KMS-11 (cell line): ENCODE measurements at regions not wholly inside any gene's neighbourhood (a gene's known extent, or its start where the extent isn't known, plus 50 kb on each side); places are given as distances from the start of the nearest gene placed in this dataset.

ENCODE experiments used
- H2AFZ ChIP-seq: fragments of 200-600 bp; sonication (generic); 2 replicates; pipeline ENCODE4 v1.6.1; 2016; ENCODE audit warnings: antibody characterized with exemption, mixed run types, low read depth
- H3K27ac ChIP-seq: fragments of 200-600 bp; sonication (generic); 2 replicates; pipeline ENCODE4 v1.6.1; 2016; ENCODE audit warnings: mild to moderate bottlenecking, mixed run types
- H3K27me3 ChIP-seq: fragments of 200-600 bp; sonication (generic); 2 replicates; pipeline ENCODE4 v1.6.1; 2017; ENCODE audit warnings: mild to moderate bottlenecking, low read depth, mixed run types, moderate library complexity; ENCODE audit not compliant: insufficient read depth
- H3K36me3 ChIP-seq: fragments of 200-600 bp; sonication (generic); 2 replicates; pipeline ENCODE4 v1.6.1; 2017; ENCODE audit warnings: mild to moderate bottlenecking, mixed run types; ENCODE audit not compliant: insufficient read depth
- H3K4me1 ChIP-seq: fragments of 200-600 bp; sonication (generic); 2 replicates; pipeline ENCODE4 v1.6.1; 2016; ENCODE audit warnings: mild to moderate bottlenecking, low read depth, mixed run types; ENCODE audit not compliant: poor library complexity, severe bottlenecking
- H3K4me2 ChIP-seq: fragments of 200-600 bp; sonication (generic); 2 replicates; pipeline ENCODE4 v1.7.0; 2016; ENCODE audit warnings: mild to moderate bottlenecking, mixed run types
- H3K4me3 ChIP-seq: fragments of 200-600 bp; sonication (generic); IDR thresholded peaks from 2 replicates; pipeline ENCODE4 v1.6.1; 2017; ENCODE audit warnings: low read depth, low read length, mixed read lengths; ENCODE audit not compliant: insufficient read depth
- H3K79me2 ChIP-seq: fragments of 200-600 bp; sonication (generic); 2 replicates; pipeline ENCODE4 v1.6.1; 2016; ENCODE audit warnings: low read depth, mixed run types; ENCODE audit not compliant: insufficient read depth
- H3K9ac ChIP-seq: fragments of 200-600 bp; sonication (generic); 2 replicates; pipeline ENCODE4 v1.6.1; 2016; ENCODE audit warnings: mild to moderate bottlenecking, mixed run types
- H4K20me1 ChIP-seq: fragments of 200-600 bp; sonication (generic); 2 replicates; pipeline ENCODE4 v1.6.1; 2016; ENCODE audit warnings: mild to moderate bottlenecking, mixed run types; ENCODE audit not compliant: insufficient read depth
- CTCF ChIP-seq: fragments of 200-600 bp; sonication (generic); conservative IDR thresholded peaks from 2 replicates; pipeline ENCODE4 v1.6.1; 2017; ENCODE audit warnings: low read depth, mild to moderate bottlenecking, antibody characterized with exemption, low read length, moderate library complexity, mixed read lengths

DNA sequence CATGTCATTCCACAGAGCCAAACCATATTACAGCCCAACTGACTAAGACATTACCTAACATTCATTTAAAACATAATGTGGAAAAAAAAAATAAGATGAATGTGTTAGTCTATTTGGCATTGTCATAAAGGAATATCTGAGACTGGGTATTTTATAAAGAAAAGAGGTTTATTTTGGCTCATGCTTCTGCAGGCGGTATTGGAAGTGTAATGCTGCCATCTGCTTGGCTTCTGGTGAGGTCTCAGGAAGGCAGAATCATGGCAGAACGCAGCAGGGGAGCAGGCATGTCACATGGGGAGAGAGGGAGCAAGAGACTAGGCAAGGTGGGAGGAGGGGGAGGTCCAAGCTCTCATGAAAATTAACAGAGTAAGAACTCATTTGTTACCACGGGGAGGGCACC is 504.8 kb upstream of the LRATD1 start:
- no peak overlapping the region for H3K9ac ChIP-seq
- H3K4me2 ChIP-seq, result no peak overlapping the region
- no peak for TF ChIP-seq CTCF
- no peaks in the 10 kb centered on the region for H3K36me3 ChIP-seq
- H4K20me1 ChIP-seq, result no peaks in the 10 kb centered on the region
- H3K79me2 ChIP-seq, result no peaks in the 10 kb centered on the region
- no peak overlapping the region for H3K4me3 ChIP-seq
- no peaks in the 10 kb centered on the region for H3K27me3 ChIP-seq
- H3K4me1 ChIP-seq, result no peaks in the 10 kb centered on the region
- H3K27ac ChIP-seq, result no peak overlapping the region
- no peak overlapping the region for H2AFZ ChIP-seq

GRCh38 chr2:14132386-14132785 is 500.1 kb upstream of the LRATD1 start:
- Histone ChIP-seq H3K27me3 (no peaks in the 10 kb centered on the region), H3K9ac (no peak overlapping the region), H3K79me2 (no peaks in the 10 kb centered on the region), H3K4me3 (no peak overlapping the region), H3K27ac (no peak overlapping the region), H3K4me2 (no peak overlapping the region), H3K4me1 (no peaks in the 10 kb centered on the region), H3K36me3 (no peaks in the 10 kb centered on the region), H2AFZ (no peak overlapping the region), H4K20me1 (no peaks in the 10 kb centered on the region)
- TF ChIP-seq CTCF, result no peak

DNA sequence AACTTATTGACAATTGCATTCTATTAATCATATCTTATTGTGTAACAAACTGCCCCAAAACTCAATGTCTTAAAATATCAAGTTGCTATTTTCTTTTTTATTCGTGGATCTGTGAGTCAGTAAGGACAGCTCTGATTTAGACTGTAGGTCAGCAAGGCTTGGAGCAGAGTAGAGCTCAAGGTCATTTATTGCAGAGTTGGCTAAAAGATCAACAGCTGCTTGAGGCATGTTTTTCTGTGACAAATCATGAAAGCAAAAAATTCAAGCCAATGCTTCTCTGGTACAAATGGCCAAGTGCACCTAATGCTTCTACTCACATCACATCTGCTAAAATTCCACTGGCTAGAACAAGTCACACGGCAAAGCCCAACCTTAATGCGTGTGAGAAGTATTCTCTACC is 497.7 kb upstream of the LRATD1 start:
- no peak overlapping the region for H3K9ac ChIP-seq
- H3K36me3 ChIP-seq, result no peaks in the 10 kb centered on the region
- no peaks in the 10 kb centered on the region for H3K4me1 ChIP-seq
- no peak overlapping the region for H3K4me2 ChIP-seq
- H3K27me3 ChIP-seq, result no peaks in the 10 kb centered on the region
- TF ChIP-seq CTCF, result no peak
- no peaks in the 10 kb centered on the region for H4K20me1 ChIP-seq
- H2AFZ ChIP-seq, result no peak overlapping the region
- H3K27ac ChIP-seq, result no peak overlapping the region
- no peaks in the 10 kb centered on the region for H3K79me2 ChIP-seq
- no peak overlapping the region for H3K4me3 ChIP-seq

- Histone ChIP-seq H3K4me1 (no peaks in the 10 kb centered on the region), H3K4me2 (no peak overlapping the region), H3K36me3 (no peaks in the 10 kb centered on the region), H2AFZ (no peak overlapping the region), H3K9ac (no peak overlapping the region), H3K79me2 (no peaks in the 10 kb centered on the region), H3K27me3 (no peaks in the 10 kb centered on the region), H3K4me3 (no peak overlapping the region), H3K27ac (no peak overlapping the region), H4K20me1 (no peaks in the 10 kb centered on the region)
- TF ChIP-seq CTCF, result no peak
These were observed 496.5 kb upstream of the LRATD1 start for GRCh38 chr2:14136030-14136429.

GRCh38 chr2:14137643-14138042 is 494.9 kb upstream of the LRATD1 start:
- no peak overlapping the region for H2AFZ ChIP-seq
- H3K4me3 ChIP-seq, result no peak overlapping the region
- TF ChIP-seq CTCF, result no peak
- no peaks in the 10 kb centered on the region for H3K27me3 ChIP-seq
- H3K36me3 ChIP-seq, result no peaks in the 10 kb centered on the region
- no peak overlapping the region for H3K27ac ChIP-seq
- no peaks in the 10 kb centered on the region for H3K79me2 ChIP-seq
- no peak overlapping the region for H3K4me2 ChIP-seq
- H4K20me1 ChIP-seq, result no peaks in the 10 kb centered on the region
- H3K9ac ChIP-seq, result no peak overlapping the region
- H3K4me1 ChIP-seq, result no peaks in the 10 kb centered on the region
